ENCODE measurements at regions not wholly inside any gene's neighbourhood (a gene's known extent, or its start where the extent isn't known, plus 50 kb on each side); places are given as distances from the start of the nearest gene placed in this dataset.

GRCh38 chr18:2201036-2201600 lies 370.2 kb downstream of the METTL4 start:
- H3K9me3 ChIP-seq (ENCODE audit: control insufficient read depth, low read length) = no peaks in the 10 kb centered on the region
- H3K9ac ChIP-seq (ENCODE audit: extremely low read depth, low read length, poor library complexity, severe bottlenecking) = no peak overlapping the region
- no peaks in the 10 kb centered on the region for H3K27me3 ChIP-seq (ENCODE audit: control insufficient read depth, insufficient read depth, low read length, poor library complexity, severe bottlenecking)
- no peak for DNase-seq
- 84 to 86% methylated on average over 1 to 2 of the region's 2 CpGs for WGBS, 2 experiments (ENCODE audit: insufficient coverage in 1 of 2, insufficient read length in 1 of 2)
- H3K4me3 ChIP-seq (ENCODE audit: low read length) = no peak overlapping the region
- peaks cover 4% of the 10 kb centered on the region for H3K27me3 Mint-ChIP-seq (ENCODE audit: insufficient read depth)
- H3K36me3 ChIP-seq (ENCODE audit: control insufficient read depth, insufficient read depth, low read length) = no peaks in the 10 kb centered on the region
- no peaks in the 10 kb centered on the region for H3K9me3 Mint-ChIP-seq
- no peaks in the 10 kb centered on the region for H3K4me1 ChIP-seq (ENCODE audit: control insufficient read depth, insufficient read depth, low read length)
- H3K27ac ChIP-seq (ENCODE audit: low read depth, low read length) = no peak overlapping the region
- TF ChIP-seq CTCF (conservative IDR thresholded peaks at IDR 0.05) = no peak
- H3K4me3 Mint-ChIP-seq = no peak overlapping the region
- H3K4me1 Mint-ChIP-seq = no peaks in the 10 kb centered on the region
- H3K36me3 Mint-ChIP-seq (ENCODE audit: low read depth) = no peaks in the 10 kb centered on the region
- H3K27ac Mint-ChIP-seq = no peak overlapping the region

DNA sequence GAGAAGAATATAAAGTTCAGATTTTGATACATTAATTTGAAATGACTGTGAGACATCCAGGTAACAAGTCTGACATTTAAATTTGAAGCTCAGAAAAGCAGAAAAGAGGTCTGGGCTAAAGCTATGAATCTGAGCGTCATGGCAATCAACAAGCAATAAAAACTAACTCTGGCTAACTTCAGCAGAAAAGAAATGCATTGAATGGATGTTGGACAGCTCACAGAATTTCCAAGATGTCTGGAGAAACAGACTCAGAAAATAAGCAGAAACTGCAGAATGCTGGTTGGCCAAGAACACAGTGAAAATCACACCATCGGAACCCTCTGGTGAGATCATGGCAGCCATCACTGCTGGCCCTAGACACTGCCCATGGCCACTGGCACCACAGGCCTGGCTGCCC lies 366.6 kb downstream of the METTL4 start:
- no peak overlapping the region for H3K27ac Mint-ChIP-seq
- no peaks in the 10 kb centered on the region for H3K36me3 ChIP-seq (ENCODE audit: control insufficient read depth, insufficient read depth, low read length)
- no peak overlapping the region for H3K4me3 ChIP-seq (ENCODE audit: low read length)
- H3K9me3 ChIP-seq (ENCODE audit: control insufficient read depth, low read length) = no peaks in the 10 kb centered on the region
- no peaks in the 10 kb centered on the region for H3K4me1 ChIP-seq (ENCODE audit: control insufficient read depth, insufficient read depth, low read length)
- H3K27me3 ChIP-seq (ENCODE audit: control insufficient read depth, insufficient read depth, low read length, poor library complexity, severe bottlenecking) = no peaks in the 10 kb centered on the region
- no peak overlapping the region for H3K9ac ChIP-seq (ENCODE audit: extremely low read depth, low read length, poor library complexity, severe bottlenecking)
- 89 to 94% methylated on average over 2 of the region's 2 CpGs for WGBS, 2 experiments (ENCODE audit: insufficient coverage in 1 of 2, insufficient read length in 1 of 2)
- H3K4me1 Mint-ChIP-seq = no peaks in the 10 kb centered on the region
- H3K36me3 Mint-ChIP-seq (ENCODE audit: low read depth) = no peaks in the 10 kb centered on the region
- no peak for DNase-seq
- peaks cover 4% of the 10 kb centered on the region for H3K27me3 Mint-ChIP-seq (ENCODE audit: insufficient read depth)
- no peak for TF ChIP-seq CTCF (conservative IDR thresholded peaks at IDR 0.05)
- H3K9me3 Mint-ChIP-seq = no peaks in the 10 kb centered on the region
- H3K27ac ChIP-seq (ENCODE audit: low read depth, low read length) = no peak overlapping the region
- no peak overlapping the region for H3K4me3 Mint-ChIP-seq

DNA sequence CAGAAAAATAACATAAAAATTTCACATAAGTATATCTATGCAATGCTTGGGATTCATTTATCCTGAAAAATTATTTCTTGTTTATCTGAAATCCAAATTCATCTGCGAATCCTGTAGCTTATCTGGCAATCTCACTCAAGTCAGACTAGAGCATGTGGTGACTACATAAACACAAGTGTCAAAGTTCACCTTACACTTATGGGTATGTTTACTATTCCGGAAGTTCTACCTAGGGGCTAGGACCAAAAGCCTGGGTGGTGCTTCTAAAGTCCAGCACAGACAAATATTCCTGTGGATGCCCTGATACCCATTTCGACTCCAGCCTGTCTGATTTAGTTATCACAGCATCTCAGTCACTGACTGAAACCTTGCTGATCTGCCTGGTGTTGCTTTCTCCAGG lies 364.0 kb downstream of the METTL4 start:
- H3K9ac ChIP-seq (ENCODE audit: extremely low read depth, low read length, poor library complexity, severe bottlenecking) = no peak overlapping the region
- 83 to 94% methylated on average over 3 of the region's 3 CpGs for WGBS, 2 experiments (ENCODE audit: insufficient coverage in 1 of 2, insufficient read length in 1 of 2)
- no peak overlapping the region for H3K4me3 ChIP-seq (ENCODE audit: low read length)
- H3K27ac Mint-ChIP-seq = no peak overlapping the region
- no peak overlapping the region for H3K27ac ChIP-seq (ENCODE audit: low read depth, low read length)
- H3K27me3 Mint-ChIP-seq (ENCODE audit: insufficient read depth) = no peaks in the 10 kb centered on the region
- no peaks in the 10 kb centered on the region for H3K9me3 Mint-ChIP-seq
- no peak for TF ChIP-seq CTCF (conservative IDR thresholded peaks at IDR 0.05)
- H3K36me3 Mint-ChIP-seq (ENCODE audit: low read depth) = no peaks in the 10 kb centered on the region
- H3K4me3 Mint-ChIP-seq = no peak overlapping the region
- no peaks in the 10 kb centered on the region for H3K4me1 Mint-ChIP-seq
- no peak for DNase-seq
- no peaks in the 10 kb centered on the region for H3K4me1 ChIP-seq (ENCODE audit: control insufficient read depth, insufficient read depth, low read length)
- no peaks in the 10 kb centered on the region for H3K36me3 ChIP-seq (ENCODE audit: control insufficient read depth, insufficient read depth, low read length)
- no peaks in the 10 kb centered on the region for H3K9me3 ChIP-seq (ENCODE audit: control insufficient read depth, low read length)
- no peaks in the 10 kb centered on the region for H3K27me3 ChIP-seq (ENCODE audit: control insufficient read depth, insufficient read depth, low read length, poor library complexity, severe bottlenecking)
